ENCODE measurements at regions not wholly inside any gene's neighbourhood (a gene's known extent, or its start where the extent isn't known, plus 50 kb on each side); places are given as distances from the start of the nearest gene placed in this dataset.
A peak's percentile ranks its signal among the peaks of the same experiment; 100 is the strongest.

DNA sequence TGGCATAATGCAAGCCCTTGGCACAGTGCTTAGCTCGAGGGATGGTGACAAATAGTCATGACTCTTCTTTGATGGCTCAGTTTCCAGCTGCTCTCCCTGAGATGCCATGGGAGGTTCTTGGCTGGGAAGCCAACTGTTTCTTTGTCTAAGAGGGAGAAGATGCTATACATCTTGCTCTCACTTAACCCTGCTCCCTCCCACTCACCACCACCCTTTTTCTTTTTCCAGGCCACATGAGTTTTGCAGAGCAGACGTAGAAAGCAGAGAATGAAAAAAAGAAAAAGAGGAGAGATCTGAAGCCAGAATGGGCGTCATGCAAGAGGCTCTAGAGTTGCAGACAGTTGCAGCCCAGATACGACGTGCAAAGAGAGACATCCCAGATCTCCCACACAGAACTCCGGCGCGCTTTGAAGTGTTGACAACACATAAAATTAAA lies 160.5 kb downstream of the FGF18 start:
- no peak for TF ChIP-seq POLR2A (IDR thresholded peaks at IDR 0.05; ENCODE audit: low read depth, low read length)
- FAIRE-seq = no peak

DNA sequence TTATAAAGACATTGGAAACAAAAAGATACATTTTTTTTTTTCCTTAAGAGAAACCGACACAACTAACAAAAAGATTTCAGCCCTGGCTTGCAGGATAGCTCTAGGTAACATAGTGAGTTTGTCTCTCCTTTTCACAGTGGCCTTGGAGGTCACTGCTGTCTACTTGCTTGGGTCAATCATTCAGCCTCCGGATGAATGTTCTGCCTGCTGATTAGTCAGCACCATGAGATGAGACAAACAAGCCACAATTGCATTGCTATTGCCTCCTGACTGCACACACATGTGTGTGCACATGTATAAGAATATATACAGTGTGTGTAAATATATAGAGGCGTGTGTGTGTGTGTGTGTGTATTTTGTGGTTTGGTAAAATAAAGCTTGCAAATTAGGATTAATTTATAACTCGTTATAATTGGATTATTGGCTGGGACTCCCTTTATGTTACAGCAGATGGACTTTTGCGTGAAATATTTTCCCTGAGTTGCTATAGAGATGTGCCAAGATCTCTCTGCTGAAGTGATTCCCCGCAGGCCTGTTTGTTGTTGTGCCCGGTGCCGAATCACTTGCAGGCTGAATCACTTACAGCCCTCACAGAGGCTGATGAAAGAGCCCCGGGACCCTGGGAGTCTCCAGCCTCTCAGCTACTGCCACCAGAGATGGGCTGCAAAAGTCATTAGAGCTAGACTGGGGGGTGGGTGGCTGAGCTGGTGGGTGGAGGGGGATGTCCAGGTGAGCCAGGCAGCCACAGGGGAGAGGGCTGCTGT lies 161.2 kb downstream of the FGF18 start:
- FAIRE-seq = no peak
- TF ChIP-seq POLR2A (IDR thresholded peaks at IDR 0.05; ENCODE audit: low read depth, low read length) = no peak
- peak; percentile 23 for DNase-seq (ENCODE audit: insufficient read length, low spot score)

More for the DNA sequence above, 160.5 kb downstream of the FGF18 start:
- DNase-seq (ENCODE audit: insufficient read length, low spot score) = no peak

DNA sequence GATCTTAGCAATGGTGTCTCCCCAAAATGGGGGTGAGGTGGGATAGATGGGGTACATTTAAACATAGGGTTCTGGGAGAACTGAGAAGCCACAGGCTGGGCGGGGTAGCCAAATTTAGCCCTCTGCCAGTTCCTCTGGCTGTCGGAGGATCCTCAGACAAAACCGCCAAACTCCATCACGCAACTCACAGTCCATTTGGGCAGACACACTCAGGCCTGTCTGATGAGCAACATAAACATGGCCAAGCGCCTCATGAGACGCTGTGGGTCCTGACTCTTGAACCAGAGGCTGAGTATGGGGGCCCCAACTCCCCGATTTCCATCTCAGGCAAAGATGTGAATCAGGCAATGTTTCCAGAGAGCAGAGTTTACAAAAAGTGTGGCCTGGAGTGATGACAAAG lies 162.3 kb downstream of the FGF18 start:
- DNase-seq (ENCODE audit: insufficient read length, low spot score) = no peak
- no peak for FAIRE-seq
- TF ChIP-seq POLR2A (IDR thresholded peaks at IDR 0.05; ENCODE audit: low read depth, low read length) = no peak

DNA sequence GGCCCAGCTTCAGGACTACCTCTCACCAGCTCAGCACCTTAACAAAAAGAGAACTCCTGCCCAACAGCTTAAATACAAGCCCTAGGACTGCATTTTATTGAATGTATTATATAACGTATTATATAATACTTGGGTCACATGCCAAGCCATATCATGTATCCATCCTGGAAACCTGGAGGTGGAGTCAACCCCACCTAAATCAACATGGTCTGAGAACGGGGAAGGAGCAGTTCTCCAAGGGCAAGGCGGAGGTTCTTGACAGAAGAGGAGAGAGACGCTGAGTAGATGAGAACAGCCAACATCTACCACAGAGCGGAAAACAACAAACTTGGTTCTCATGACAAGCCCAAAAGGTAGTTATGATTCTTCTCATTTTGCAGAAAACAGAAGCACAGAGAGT lies 163.4 kb downstream of the FGF18 start:
- no peak for TF ChIP-seq POLR2A (IDR thresholded peaks at IDR 0.05; ENCODE audit: low read depth, low read length)
- FAIRE-seq (no peak), DNase-seq (ENCODE audit: insufficient read length, low spot score) (no peak)

DNA sequence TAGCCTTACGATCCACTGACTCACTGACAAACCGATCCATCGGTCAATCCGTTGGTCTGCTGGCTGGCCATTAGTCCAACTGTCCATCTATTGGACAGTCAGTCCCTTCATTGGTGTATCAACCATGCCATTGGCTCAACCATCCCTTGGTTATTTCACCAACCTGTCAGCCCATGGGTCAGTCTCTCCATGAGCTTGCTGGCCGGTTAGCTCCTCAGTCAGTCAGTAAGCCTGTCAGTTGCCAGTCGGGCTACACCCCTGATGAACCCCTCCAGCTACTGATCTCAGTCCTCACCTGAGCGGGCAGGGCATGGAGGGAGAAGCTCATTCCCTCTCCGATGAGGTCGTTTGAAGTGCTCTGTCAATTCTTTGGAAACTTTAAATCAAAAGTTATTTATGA lies 166.5 kb downstream of the FGF18 start:
- no peak for DNase-seq (ENCODE audit: insufficient read length, low spot score)
- FAIRE-seq = no peak
- no peak for TF ChIP-seq POLR2A (IDR thresholded peaks at IDR 0.05; ENCODE audit: low read depth, low read length)

DNA sequence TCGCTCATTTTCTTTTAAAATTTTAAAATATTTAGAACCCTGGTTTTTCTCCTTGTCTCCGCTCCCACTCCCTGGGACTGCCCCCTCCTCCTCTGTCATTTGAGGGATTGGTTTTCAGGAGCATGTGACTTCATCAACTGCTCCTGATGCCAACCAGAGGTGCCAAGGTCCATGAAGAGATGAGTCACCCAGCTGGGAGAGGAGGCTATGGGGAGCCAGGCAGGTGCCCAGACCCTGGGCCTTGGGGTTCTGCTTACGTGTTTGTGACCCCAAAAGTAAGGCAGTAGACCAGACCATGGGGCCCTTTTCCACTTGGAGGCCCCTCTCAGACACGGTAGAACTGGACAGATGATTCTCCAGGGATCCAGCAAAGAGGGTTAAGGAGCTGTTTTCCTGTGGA lies 167.0 kb downstream of the FGF18 start:
- FAIRE-seq = no peak
- DNase-seq (ENCODE audit: insufficient read length, low spot score) = no peak
- TF ChIP-seq POLR2A (IDR thresholded peaks at IDR 0.05; ENCODE audit: low read depth, low read length) = no peak

DNA sequence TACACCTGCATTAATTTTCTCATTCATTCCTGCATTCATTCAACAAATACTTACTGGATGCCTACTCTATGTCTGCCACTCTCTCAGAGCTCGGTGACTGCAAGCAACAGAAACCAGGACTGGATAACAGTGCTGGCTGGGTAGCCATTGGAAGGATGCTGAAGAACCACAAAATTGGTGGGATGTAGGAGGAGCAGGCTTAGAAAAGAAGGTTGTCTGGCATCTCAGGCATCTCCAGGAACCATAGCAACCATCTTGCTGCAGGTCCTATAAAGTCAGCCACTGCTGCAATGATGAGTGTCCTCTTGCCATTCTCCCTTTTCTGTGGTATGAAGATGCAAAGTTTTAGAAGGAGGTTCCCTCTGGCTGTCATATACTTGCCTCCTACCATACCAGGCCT lies 168.6 kb downstream of the FGF18 start:
- DNase-seq (ENCODE audit: insufficient read length, low spot score) = no peak
- FAIRE-seq = no peak
- no peak for TF ChIP-seq POLR2A (IDR thresholded peaks at IDR 0.05; ENCODE audit: low read depth, low read length)

DNA sequence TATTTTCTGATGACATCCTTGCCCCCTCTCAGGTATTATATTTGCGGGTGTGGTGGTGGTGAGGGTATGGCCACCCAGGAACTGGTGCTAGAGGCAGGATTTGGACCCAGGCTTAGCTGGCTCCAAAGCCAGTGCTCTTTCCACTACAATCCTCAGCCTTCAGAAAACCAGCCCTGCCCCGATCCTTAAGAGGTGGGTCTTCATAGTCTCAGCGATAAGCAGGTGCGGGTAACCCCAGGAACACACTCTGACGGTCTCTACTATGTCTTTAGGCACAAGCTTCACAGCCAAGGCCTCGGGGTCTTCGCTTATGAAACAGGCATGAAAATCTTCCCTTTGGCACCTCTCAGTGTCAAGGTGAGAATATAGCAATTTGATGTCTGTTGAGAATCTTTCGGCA lies 169.3 kb downstream of the FGF18 start:
- FAIRE-seq = no peak
- DNase-seq (ENCODE audit: insufficient read length, low spot score) = no peak
- TF ChIP-seq POLR2A (IDR thresholded peaks at IDR 0.05; ENCODE audit: low read depth, low read length) = no peak

DNA sequence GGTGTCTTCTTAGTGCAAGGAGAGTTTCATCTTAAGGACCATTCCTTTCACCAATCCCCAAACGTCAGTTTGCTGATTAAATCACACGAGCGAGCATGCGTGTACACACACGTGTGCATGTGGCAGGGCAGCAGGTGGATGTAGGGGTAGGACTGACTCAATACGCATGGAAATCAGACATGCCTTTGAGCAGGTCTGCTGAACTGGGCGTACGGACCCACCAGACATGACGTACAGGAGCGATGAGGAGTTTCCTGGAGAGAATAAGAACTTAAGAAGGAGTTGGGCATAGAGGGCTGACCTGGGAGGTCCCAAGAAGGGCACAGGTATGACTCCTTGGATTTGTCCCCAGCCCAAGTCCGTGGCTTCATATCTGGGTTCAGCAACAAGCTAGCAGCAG lies 170.0 kb downstream of the FGF18 start:
- FAIRE-seq = no peak
- TF ChIP-seq POLR2A (IDR thresholded peaks at IDR 0.05; ENCODE audit: low read depth, low read length) = no peak

DNA sequence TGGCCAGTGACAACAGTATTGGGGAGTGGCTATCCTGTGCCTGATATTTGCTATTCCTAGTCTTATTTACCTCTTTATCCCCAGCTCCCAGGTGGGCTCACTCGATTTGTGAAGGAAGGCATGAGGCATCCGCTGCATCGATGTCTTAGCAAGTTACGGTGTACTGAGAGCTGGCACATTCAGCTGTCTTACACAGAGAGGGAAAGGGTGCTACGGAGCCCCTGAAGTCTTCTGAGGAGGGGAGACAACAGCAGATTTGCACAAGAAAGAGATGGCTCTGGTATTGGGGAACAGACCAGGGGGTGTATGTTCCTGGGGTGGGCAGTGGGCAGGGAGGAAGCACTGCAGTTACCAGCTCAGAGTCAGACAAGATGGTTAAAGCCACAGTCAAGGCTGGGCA lies 172.6 kb downstream of the FGF18 start:
- DNase-seq (ENCODE audit: insufficient read length, low spot score) (no peak), FAIRE-seq (no peak)
- TF ChIP-seq POLR2A (IDR thresholded peaks at IDR 0.05; ENCODE audit: low read depth, low read length) = no peak

More for the DNA sequence above, 170.0 kb downstream of the FGF18 start:
- no peak for DNase-seq (ENCODE audit: insufficient read length, low spot score)

DNA sequence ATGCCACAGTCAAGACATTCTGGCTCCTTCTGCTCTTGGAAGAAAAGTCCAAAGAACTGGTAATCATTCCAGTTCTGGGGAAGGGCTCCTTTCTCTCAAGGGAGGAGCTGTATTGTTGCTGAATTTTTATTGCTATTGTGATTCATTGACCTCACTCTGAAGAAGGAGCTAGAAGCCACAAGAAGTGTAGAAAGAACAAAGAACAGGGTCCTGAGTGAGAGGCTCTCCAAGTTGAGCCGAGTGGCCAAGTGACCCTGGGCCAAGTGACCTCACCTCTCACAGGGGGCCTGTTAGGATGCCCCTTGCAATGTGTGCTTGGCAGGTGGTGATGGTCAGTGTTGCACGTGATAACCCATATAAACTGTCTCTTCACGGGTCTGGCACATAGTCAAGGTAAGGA lies 173.3 kb downstream of the FGF18 start:
- no peak for FAIRE-seq
- no peak for TF ChIP-seq POLR2A (IDR thresholded peaks at IDR 0.05; ENCODE audit: low read depth, low read length)
- DNase-seq (ENCODE audit: insufficient read length, low spot score) = no peak

DNA sequence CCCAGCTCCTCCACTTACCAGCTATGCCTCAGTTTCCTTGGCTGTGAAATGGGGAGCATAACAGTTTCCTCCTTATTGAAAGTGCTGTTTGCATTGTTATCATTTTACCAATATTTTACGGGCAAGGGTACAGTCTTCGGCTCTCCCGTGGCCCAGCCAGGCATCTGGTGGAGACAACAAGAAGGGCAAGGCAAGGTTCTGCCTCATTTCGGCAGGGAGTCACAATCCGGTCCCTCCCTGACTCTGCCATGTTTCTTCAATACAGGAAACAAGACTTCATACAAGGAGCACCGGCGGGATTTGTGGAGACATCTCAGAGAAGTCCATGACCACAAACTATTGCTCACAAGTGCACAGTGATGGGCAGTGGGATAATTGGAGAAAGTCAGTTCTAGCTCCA lies 174.0 kb downstream of the FGF18 start:
- no peak for FAIRE-seq
- DNase-seq (ENCODE audit: insufficient read length, low spot score) = no peak
- TF ChIP-seq POLR2A (IDR thresholded peaks at IDR 0.05; ENCODE audit: low read depth, low read length) = no peak

DNA sequence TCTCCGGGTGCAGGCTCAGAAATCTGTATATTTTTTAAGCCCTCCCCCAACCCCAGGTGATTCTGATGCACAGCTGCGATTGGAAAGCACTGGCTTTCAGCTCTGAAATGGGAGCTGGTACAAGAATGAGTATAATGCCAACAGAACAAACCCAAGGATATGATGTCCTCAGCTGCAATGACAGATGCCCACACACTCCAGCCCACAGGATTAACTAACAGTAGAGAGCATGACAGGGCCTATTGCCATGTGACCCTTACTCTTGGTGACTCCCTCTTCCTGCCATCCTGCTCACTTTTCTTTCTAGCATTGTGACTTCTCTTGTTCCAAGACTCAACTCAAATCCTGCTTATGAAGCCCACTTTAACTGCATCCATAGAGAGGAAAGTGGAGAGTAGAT lies 174.5 kb downstream of the FGF18 start:
- no peak for TF ChIP-seq POLR2A (IDR thresholded peaks at IDR 0.05; ENCODE audit: low read depth, low read length)
- DNase-seq (ENCODE audit: insufficient read length, low spot score) (no peak), FAIRE-seq (no peak)

DNA sequence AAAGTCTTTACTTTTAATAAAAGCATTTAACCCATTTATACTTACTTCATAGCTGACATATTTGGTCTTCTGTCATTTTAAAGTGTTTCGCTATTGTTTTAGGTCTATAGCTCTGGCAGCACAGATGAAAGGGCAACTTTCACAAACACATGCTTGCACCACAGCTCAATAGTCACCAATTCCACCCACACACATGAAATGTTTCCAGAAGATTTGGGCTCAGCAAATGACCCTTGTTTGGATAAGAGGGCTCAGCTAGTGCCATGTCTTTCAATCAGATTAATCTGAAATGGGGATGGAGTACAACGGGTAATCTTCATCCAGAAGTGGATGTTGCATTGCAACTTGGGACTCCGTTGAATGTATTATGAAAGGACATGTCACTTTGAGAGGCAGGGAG lies 176.0 kb downstream of the FGF18 start:
- no peak for TF ChIP-seq POLR2A (IDR thresholded peaks at IDR 0.05; ENCODE audit: low read depth, low read length)
- no peak for DNase-seq (ENCODE audit: insufficient read length, low spot score)
- FAIRE-seq = no peak

DNA sequence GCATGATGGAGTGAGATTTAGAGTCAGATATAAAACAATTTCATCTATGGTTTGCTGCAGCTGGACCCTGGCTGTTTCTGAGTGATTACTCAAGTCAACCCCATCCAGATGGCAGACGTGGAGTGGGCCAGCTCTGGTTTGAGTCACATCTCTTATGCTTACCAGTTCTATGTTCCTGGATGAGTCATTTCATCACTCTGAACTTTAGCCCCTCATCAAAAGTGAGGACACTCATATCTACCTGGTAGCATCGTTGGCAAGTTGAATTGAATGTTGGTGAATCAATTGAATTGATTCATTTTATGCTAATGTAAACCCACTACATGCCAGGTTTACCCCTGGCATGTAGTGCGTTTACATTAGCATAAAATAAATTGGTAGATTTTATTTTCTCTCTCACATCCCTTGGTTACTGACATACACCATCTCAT lies 176.4 kb downstream of the FGF18 start:
- DNase-seq (ENCODE audit: insufficient read length, low spot score) (peak; percentile 61), FAIRE-seq (peak; percentile 70)
- TF ChIP-seq POLR2A (IDR thresholded peaks at IDR 0.05; ENCODE audit: low read depth, low read length) = no peak
